Right ventricle myocardium inferior (tissue), 1 donor: ENCODE measurements at regions not wholly inside any gene's neighbourhood (a gene's known extent, or its start where the extent isn't known, plus 50 kb on each side); places are given as distances from the start of the nearest gene placed in this dataset.

Experiments
- ATAC-seq: fragments of 200-7000 bp; cut with Tn5 transposase; one replicate; pipeline ENCODE4 v1.9.1; 2020; ENCODE audit warnings: mild to moderate bottlenecking, moderate library complexity
- DNase-seq: peaks from one replicate; pipeline ENCODE4 v3.0.0; 2021; ENCODE audit errors: missing footprints
- intact Hi-C: fragments of 100-400 bp; cut with DNase I; formaldehyde crosslinking; loops from one replicate; pipeline ENCODE4 v1.11.0; 2022
- donor health status: DM: no; HTN: yes; CAD: no; lungs with severe emphysema.

GRCh38 chr18:4878480-4878879, 318.6 kb downstream of the AKAIN1 start:
- no peak for ATAC-seq
- intact Hi-C loops, result no loop called here
- DNase-seq, result no peak

DNA sequence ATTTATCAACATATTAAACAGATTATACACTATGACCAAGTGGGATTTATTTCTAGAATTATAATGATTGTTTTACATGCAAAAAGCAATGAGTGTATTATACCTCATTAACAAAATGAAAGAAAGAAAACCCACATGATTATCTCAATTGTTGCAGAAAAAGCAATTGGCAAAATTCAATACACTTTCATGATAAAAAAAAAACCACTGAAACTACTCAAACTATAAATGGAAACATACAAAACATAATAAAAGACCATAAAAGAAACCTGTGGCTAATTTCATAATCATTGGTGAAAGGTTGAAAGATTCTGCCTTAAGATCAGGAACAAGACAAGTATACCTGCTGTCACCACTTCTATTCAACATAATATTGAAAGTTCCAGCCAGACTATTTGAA, 325.9 kb downstream of the AKAIN1 start:
- DNase-seq (no peak), ATAC-seq (no peak)
- intact Hi-C loops, result no loop called here

DNA sequence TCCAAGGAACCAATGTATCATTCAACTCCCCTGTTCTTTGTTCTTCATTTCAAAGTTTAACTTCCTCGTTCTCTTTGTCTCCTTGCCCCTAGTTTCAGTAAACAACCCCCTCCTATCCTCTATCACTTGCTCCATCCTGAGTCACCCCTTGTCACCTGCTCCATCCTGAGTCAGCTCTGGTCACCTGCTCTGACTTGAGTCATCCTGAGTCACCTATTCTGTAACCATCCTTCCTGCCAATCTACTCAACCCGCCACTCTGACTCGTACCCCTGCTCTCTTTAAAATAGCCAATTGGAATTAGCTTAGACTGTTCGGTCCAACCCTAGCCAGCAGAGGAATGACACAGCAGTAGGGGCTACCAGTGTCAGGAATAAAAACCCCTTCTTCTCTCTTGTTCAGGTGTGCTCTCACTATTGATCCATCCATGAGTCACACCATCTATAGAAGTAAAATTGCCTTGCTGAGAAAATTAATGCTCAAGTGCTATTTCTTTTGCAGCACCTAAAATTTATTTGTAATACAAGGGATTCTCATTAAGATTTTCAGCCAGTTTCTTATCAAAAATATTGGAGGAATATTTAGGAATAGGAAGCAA, 326.8 kb downstream of the AKAIN1 start:
- DNase-seq, result no peak
- no peak for ATAC-seq
- intact Hi-C loops, result no loop called here

- intact Hi-C loops, result no loop called here
- DNase-seq, result no peak
- no peak for ATAC-seq
These were observed 327.9 kb downstream of the AKAIN1 start for GRCh38 chr18:4869155-4869554.

GRCh38 chr18:4858379-4859127, 338.5 kb downstream of the AKAIN1 start:
- ATAC-seq (no peak), DNase-seq (no peak)
- intact Hi-C loops, result no loop called here

DNA sequence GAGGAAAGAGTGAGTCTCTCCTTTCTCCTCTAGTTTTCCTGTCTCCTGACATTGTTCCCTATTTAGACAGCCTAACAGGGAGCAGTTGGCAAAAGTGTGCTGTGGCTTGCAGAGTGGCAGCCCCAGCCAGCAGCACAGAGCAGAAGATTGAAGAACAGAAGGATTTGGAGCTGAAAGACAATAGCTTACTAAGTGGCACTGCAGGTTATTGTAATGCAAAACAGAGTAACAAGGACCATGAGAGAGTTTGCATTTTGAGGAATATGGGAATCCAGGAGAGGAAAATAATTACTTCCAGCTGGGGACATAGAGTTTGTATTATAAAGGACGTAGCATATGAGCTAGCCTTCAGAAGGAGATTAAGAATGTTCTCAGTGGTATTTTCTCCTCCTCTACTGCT, 342.4 kb downstream of the AKAIN1 start:
- intact Hi-C loops, result no loop called here

DNA sequence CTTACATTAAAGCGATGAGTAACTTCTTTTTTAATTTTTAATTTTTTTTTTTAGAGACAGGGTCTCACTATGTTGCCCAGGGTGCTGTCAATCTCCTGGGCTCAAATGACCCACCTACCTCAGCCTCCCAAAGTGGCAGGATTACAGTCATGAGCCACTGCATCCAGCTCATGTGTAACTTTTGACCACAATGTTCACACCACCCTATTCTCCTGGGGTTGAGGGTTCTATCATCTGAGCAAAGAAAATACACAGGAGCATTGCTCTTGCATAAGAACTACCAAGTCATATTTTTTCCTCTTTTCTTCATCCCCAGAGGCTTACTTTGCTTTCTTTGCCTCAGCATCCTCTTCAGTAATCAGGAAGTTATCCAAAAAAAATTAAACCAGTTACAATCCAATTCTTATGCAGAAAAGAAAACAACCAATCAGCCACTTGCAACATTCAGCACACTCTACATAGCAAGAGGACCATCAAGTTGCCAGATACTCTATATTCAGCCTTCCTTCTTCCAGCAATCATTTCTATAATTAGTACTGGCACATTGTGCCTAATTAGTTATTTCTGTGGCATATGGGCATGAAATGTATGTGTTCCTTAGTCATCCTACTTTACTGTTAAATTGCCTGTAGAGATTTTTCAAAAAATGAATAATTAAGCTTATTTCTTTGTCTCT, 345.6 kb downstream of the AKAIN1 start:
- ATAC-seq, result no peak

More for the DNA sequence above, 342.4 kb downstream of the AKAIN1 start:
- DNase-seq, result no peak
- ATAC-seq, result no peak

DNA sequence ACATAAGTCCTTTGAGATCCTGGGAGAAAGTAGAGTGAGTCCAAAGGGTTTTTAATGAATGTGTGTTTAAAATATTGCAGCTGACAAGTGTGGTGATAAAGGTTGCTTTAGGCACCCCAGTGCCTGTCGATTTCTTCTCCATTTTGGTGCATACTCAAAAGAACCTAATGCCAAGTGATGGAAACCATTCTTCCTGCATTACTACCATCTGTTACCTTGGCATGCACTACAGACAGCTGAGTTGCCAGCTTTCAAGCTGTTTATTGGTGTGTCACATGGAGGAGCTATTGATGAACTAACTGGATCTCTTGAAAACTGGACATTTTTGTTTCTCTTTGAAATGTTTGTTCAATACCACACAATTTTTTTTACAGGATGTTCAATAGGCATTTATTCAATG, 350.0 kb downstream of the AKAIN1 start:
- ATAC-seq, result no peak
- intact Hi-C loops, result no loop called here
- no peak for DNase-seq

More for the DNA sequence above, 345.6 kb downstream of the AKAIN1 start:
- intact Hi-C loops, result no loop called here
- DNase-seq, result no peak

DNA sequence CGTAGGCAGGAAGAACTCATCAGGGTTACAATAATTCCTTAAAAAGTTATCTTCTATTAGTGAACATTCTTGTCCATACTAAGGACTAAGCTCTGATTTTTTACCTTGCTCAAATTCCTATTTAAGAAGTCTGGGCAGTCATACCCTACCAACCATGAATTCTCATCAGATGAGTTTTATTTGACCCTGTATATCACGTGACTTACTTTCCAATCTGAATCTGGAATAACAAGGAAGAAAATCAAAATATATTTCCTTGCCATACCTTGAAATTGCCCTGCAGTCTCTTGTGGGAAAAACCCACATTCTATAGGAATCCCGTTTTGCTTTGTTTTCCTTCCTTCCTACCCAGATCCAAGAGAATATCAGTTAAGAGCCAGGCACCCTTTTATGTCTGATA, 352.7 kb downstream of the AKAIN1 start:
- intact Hi-C loops, result no loop called here
- DNase-seq (no peak), ATAC-seq (no peak)

DNA sequence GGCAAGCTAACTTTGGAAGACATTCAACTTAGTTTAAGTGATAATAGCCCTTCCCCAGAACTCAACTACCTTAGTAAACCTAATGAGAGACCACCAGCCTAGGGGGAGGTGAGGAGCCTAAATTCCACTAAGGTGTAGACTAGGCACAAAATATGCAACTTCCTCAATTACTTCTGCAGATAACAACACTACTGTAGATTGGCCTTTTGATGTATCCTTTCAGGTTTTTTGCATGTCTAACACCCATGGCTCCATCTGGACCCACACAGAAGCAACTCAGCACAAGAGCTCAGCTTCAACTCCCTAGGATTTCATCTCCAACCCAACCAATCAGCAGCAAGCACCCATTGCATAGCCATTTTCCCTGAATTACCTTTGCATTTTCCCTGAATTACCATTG, 353.3 kb downstream of the AKAIN1 start:
- intact Hi-C loops, result no loop called here
- ATAC-seq (no peak), DNase-seq (no peak)

- intact Hi-C loops, result no loop called here
- no peak for DNase-seq
- no peak for ATAC-seq
These were observed 354.3 kb downstream of the AKAIN1 start for GRCh38 chr18:4842751-4843150.

DNA sequence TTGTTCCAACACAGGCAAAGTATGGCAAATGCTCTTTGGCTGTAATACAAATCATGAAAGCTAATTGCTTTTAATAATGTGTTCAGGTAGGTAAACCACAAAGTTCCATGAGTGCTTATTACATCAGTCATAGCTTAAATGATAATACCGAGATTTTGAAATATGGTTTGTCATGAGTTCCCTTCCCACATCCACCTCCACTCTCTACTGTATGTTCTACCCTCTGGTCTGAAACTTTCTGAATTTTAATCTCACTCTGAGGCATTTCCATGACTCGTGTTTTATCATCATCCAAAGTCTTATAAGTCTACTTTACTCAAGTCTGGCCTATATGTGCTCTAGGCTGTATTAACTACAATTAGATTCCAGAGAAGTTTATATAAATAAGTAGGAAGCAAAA, 354.8 kb downstream of the AKAIN1 start:
- ATAC-seq (no peak), DNase-seq (no peak)
- intact Hi-C loops, result no loop called here

- DNase-seq (no peak), ATAC-seq (no peak)
- intact Hi-C loops, result no loop called here
These were observed 357.4 kb downstream of the AKAIN1 start for GRCh38 chr18:4839639-4840038.

GRCh38 chr18:4836141-4836540, 360.9 kb downstream of the AKAIN1 start:
- intact Hi-C loops, result no loop called here

DNA sequence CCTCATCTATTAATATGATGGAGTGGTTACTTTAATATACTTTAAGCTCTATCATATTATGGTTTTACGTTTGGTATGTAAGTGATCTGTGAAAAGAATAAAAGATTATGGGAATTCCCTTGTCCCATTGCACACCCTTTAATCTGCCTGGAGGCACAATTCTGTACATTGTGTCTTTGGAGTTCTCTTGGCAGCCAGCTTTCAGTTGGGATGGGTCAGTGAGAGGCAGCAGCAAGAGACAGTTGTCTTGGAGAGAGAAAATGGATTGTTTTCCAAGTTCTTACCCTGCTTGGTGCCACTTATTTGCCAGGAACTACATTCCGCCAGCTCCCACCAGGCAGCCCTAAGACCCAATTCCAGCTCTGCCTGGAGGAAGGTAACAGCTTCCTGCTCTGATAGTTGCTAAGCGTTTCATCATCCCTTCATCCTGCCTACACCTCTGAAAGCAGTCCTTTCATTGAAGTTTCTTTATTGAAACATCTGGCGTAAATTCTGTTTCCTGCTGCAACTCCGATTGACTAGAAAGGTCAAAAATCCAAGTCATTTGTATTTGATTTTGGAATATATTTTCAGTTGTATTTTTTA, 365.2 kb downstream of the AKAIN1 start:
- ATAC-seq, result no peak
- intact Hi-C loops, result no loop called here
- DNase-seq, result no peak

More at GRCh38 chr18:4836141-4836540, 360.9 kb downstream of the AKAIN1 start:
- no peak for DNase-seq
- ATAC-seq, result no peak

- intact Hi-C loops, result no loop called here
- DNase-seq, result no peak
- no peak for ATAC-seq
These were observed 365.9 kb downstream of the AKAIN1 start for GRCh38 chr18:4831127-4831526.

- ATAC-seq, result no peak
- intact Hi-C loops, result no loop called here
These were observed 368.0 kb upstream of the DLGAP1 start for GRCh38 chr18:4823091-4823490.

DNA sequence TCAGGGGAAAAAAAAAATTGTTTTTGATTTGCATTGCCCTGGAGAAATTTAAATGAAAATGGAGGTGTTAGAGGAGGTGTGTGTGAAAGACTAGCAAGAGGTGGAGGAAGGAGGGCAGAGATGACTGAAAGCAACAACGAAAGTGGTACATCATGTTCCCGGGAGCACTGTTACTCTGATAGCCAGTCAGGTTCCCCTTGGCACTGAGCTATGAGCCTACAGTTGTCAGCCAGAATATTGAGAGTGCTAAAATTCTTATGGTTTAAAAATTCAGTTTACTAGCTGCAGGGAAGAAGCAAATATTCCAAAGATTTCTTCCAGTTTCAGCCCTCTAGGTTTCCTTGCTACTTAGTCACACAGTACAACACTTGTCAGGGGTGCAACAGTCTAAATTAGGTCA, 366.7 kb upstream of the DLGAP1 start:
- intact Hi-C loops, result no loop called here
- ATAC-seq (no peak), DNase-seq (no peak)

More at GRCh38 chr18:4823091-4823490, 368.0 kb upstream of the DLGAP1 start:
- no peak for DNase-seq

DNA sequence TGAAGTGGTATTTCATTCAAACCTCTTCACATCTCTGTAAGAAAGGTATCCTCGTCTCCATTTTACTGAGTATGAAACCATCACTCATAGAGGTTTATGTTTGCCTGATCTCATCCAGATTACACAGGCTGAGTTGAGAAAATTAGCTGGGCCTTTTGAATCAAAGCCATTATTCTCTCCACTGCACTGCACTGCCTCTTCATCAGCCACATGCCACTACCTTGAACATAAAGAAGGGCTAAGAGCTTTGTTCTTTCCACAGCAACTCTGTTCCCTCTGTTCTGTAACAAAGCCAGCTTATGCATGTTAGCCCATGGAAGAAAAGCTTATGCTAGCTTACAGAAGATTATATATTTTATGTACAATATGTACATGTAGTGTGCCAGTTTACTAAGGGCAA, 362.6 kb upstream of the DLGAP1 start:
- intact Hi-C loops, result no loop called here
- DNase-seq (no peak), ATAC-seq (no peak)

- ATAC-seq, result no peak
- DNase-seq, result no peak
- intact Hi-C loops, result no loop called here
These were observed 358.6 kb upstream of the DLGAP1 start for GRCh38 chr18:4813708-4814107.
